ENCODE measurements at regions not wholly inside any gene's neighbourhood (a gene's known extent, or its start where the extent isn't known, plus 50 kb on each side); places are given as distances from the start of the nearest gene placed in this dataset.
"Not testable (repeated sequence)": the region's sequence is repeated elsewhere in the genome, so short reads cannot be mapped to it uniquely, and the experiment has no call there.

DNA sequence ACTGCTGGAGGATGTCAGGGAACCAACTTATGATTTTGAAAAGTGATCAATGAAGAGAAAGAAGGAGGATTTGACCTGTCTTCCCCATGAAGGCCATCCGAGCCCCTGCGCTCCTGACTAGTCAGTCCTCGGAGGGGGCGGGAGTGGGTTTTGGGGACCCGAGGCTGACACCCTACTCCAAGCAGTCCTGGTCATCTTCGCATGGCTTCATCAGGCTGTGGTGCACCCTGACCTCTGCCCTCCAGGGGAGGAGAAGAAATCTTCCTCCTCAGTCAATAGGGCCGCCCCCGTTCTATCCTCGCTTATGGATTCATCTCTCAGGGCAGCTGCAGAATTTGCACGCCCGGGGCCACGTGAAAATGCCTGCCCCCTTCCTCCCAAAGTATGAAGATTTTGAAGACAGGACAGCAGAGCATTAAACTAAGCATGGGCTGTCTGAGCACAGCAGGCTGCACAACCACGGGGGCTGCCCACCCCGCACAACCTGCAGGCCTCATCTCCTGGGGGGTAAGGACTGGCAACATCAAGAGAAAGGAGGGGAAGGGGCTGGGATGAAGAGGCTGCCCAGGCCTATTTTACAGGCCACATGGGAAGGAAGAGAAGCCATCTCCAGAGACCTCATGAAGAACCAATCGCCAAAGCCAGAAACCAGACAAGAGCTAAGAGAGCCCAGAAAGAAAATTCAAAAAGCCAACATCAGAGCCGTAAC lies 138.1 kb upstream of the PHACTR3 start:
- no peak for DNase-seq

GRCh38 chr20:59468831-59469230 lies 135.5 kb upstream of the PHACTR3 start:
- no peak for DNase-seq

DNA sequence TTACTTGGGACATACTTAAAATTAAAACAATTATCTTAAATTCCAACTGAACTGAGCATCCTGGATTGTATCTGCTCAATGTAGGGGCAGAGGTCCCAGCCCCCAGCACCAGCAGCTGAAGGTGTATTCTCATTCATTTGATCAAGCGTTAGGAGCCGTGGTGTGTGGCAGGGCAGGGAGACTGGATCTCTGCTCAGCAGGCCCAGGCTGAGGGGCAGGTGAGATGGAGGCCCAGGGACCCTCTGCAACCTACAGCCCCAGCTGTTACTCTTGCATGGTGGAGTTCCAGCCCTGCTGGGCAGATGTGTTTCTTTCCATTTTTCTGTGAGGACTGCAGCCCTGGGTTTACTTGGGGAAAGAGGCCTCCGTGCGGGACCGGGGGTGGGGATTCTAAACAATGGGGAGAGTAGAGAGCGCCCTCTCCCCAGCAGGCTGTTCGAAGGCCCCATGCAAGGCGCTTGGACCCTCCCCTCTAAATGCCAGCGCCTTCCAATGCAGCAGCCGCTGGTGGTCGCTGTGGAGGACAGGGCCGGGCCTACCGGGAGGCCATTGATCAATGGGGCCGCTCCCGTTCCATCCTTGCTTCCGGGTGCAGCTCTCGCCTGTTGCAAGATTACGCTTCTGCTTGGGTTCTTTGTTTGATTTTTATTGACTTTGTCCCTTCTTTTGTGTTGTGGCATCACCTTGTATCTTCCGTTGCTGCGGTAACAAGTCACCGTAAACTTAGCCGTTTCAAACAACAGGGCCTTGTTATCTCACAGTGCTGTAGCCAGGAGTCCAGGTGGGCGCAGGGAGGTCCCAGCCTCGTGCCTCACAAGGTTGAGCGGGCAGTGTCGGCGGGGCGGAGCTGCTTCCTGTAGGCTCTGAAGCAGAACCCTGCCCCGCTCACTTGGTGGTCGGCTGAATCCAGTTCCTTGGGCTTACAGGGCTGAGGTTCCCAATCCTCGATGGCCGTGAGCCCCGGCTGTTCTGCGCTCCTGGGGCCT lies 134.8 kb upstream of the PHACTR3 start:
- no peak for DNase-seq

DNA sequence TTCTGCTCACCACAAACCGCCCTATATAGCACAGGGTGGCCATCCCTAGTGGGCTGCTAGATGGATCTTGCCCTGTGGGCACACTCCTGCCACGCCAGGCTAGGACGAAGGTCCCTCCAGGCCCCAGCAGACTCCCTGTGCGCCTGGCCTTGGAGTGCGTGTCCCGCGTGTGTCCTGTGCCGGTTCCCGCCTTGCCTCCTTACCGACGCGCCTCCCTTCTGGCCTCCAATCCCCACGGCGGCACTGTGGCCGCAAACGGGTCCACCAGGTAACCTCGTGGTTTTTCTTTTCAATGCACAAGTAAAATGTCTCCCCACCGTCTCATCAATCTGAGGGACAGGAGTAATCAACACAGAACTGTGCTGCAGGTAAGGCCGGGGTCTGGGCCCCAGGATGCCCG lies 133.8 kb upstream of the PHACTR3 start:
- DNase-seq = no peak

DNA sequence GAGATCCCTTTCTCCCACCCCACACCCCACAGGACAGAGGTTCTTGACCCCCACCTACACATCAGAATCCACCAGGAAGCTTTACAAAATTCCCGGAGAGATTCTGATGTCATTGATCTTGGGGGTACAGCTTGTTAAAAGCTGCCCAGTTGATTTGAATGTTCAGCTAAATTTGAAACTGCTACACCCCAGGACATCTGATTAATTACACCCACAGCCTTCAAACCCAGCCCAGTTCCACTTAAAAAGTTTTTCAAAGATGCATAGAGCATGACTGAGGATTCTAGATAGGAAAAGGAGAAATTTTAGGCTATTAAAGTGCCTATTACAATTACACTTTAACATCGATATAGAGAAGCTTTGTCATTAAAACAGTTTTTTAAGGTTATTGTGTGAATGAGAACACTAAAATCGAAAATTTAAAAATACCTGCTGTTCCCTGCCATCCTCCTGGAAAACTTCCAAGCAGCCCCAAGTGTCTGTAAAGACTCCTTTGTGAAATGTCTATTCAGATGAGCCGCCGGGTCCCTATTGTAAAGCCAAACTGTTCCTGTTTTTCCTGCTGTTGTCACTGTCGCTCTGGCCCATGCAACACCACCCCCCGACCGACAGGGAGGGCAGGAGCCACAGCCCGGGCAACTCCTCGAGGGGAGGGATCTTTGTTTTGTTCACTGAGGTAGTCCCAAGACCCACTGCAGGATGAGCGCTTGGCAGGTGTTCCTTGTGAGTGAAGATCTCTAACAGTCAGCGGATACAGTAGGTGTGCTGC lies 132.5 kb upstream of the PHACTR3 start:
- DNase-seq = no peak

DNA sequence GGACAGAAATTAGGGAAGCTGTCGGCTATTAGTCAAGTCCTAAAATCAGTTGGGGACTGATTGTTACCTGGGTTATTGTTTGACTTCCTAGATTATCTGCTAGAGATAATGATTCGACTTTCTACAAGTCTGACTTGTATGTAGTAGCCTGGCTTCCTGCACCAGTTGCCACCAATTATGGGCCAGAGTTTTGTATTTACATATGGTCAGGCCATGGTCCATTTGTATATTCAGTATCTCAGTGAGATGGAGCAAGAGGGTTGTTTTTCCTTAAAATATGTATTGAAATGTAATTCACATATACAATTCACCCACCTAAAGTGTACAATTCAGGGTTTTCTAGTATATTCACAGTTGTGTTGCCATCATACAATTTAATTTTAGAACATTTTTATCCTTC lies 130.6 kb upstream of the PHACTR3 start:
- DNase-seq = no peak

DNA sequence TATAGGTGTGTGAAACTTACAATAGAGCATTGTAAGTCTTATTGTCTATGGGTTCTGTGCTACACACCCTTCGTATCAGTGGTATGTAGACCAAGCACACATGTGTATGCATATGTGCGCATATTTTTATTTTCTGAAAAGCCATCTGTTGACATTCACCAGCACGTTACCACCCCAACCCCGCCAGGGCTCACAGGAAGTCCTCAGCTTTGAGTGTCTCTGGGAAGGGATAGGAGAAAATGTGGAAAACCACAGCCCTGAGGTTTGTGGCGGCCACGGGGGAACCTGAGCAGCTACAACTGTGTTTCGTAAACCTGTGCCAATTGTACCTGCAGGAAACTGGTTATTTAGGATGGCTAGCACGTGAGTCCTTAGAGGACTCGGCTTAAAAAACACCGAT lies 123.3 kb upstream of the PHACTR3 start:
- DNase-seq = no peak

DNA sequence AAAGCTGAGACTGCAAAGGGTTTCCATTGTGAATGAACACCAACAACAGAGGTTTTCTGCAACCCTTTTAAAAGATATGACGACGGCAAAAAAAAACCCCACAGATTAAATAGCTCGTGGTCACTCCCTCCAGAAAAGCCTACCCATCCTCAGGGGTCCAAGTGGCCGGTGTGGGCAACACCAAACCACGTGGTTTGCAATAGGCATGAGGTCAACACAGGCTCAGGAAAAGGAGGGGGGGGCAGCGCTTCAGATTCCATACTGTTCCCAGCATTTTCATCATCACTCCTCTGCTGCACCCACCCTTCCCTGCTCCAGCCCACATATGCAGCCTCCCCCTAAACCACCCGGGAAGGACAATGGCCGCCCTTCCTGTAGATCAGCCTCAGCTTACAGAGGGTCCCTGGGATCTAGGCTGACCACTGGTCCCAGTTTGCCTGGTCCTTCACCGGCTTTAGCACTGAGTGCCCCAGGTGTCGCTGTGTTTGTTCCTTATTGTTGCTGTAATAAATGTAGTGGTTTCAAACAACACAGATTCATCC lies 122.8 kb upstream of the PHACTR3 start:
- DNase-seq = no peak

GRCh38 chr20:59482351-59483187 lies 121.8 kb upstream of the PHACTR3 start:
- DNase-seq = no peak

GRCh38 chr20:59483481-59483880 lies 120.9 kb upstream of the PHACTR3 start:
- no peak for DNase-seq

GRCh38 chr20:59484228-59484627 lies 120.1 kb upstream of the PHACTR3 start:
- DNase-seq = no peak

DNA sequence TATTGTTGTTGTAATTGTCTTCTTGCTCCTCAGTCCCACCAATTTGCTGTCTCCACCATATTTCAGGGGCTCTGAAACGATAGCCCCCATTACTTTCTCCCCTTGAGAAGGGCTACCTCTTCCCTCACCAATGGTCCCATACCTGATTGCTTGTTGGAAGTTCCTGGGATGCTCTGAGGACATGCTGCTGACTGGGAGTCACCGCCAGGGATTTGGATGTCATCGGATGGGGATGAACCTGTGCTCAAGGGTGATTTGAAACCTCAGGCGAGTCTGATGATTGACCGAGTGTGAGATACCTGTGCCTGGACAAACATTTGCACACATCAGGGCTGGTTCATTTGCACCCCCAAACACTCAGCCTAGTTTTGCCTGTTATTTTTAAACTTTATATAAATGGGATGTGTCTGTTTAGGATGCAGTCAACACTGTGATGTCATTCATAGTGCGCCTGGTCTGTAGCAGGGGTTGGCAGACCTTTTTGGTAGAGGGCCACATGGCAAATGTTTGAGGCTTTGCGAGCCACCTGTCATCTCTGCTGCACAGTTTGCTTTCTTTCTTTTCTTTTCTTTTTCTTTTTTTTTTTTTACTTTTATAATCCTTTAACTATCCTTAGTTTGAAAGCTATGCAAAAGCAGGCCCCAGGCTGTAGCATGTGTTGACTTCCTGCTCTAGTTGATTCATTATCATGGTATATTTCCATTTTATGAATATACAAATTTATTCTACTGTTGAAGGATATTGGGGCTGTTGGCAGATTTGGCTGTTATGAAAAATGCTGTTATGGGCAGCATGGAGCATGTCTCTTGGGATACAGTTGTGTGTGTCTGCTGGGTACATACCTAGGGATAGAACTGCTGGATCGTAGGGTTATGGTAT lies 118.5 kb upstream of the PHACTR3 start:
- DNase-seq = no peak

DNA sequence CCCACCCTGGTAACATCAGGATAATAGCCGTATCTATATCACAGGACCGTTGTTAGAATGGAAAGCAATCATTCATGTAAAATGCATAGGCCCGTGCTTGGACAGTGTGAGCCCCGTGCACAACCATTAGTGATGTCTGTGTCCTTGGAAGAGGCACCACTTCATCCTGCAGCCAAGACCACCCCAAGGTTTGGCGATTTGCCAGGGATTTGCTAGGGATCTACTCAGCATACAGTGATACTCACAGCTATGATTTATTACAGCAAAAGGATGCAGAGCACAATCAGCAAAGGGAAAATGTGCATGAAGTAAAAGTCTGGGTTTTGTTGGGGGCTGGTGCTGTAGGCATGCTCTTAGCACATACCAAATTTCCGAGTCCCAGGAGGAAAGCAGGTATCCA lies 115.9 kb upstream of the PHACTR3 start:
- not testable (repeated sequence) for DNase-seq

DNA sequence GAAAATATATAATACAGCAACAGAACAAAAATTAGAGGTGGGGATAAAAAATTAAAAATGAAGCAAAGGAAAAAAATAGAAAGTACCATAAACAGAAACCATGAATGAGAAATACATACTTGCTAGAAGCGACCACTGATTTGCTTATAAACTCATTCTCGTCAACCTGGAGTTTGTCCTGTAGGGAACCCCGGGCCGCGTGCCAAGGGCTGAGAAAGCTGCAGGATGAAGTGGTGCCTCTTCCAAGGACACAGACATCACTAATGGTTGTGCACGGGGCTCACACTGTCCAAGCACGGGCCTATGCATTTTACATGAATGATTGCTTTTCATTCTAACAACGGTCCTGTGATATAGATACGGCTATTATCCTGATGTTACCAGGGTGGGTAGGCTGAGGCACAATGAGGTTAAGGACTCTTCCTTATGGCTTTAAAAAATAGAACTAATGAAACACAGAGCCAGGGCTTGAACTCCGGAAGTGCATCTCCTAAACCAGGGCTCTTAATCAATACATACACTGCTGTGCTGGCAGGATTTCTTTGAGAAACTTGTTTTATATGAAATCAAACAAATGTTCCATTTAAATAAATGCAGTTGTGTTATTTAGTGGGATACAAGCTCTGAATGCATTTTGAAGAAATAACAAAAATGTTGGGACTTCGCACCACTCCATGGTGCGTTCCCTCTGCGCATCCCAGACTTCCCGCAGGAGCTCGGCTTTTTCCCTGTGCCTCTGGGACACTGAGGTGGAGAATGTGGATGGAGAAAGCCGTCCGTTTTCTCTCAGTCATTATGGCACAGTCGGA lies 113.9 kb upstream of the PHACTR3 start:
- not testable (repeated sequence) for DNase-seq

DNA sequence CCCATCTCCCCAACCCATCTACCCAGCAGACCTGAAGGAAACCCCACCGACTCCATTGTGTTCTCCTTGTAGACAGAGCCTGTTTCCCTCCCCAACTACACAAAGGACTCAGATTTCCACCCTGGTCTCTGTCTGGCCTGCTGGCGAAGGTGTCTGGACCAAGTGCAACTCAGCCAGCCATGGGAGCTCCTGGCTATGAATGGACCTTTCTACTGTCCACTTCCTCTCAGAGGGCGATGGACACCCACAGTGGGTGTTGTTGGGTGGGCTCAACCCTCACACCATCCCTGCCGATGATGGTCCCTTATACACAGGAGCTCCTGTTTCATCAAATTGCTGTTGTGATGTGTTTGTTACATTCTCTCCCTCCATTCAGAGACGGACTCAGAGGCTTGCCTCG lies 112.5 kb upstream of the PHACTR3 start:
- DNase-seq = no peak

GRCh38 chr20:59493926-59494325 lies 110.4 kb upstream of the PHACTR3 start:
- no peak for DNase-seq

GRCh38 chr20:59495166-59495565 lies 109.2 kb upstream of the PHACTR3 start:
- no peak for DNase-seq

- peak; percentile 57 for DNase-seq
Observed at GRCh38 chr20:59495894-59496510, 108.3 kb upstream of the PHACTR3 start.

- no peak for DNase-seq
Observed at GRCh38 chr20:59498291-59498690, 106.0 kb upstream of the PHACTR3 start.

DNA sequence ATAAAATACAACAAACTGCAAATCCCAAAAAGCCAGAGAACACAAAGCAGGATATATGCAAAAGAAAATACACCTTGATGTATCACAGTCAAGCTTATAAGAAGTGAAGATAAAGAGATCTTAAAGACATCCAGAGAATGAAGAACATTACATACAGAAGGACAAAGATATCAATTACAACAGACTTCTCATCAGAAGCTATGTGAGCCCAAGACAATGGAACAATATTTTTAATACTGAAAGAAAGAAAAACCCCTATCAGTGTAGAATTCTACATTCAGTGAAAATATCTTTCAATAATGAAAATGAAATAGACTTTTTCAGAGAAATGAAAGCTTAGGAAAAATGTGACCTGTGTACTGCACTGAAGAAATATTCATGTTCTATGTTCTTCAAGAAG lies 104.5 kb upstream of the PHACTR3 start:
- no peak for DNase-seq
